HepG2 (cell line): ENCODE measurements at regions not wholly inside any gene's neighbourhood (a gene's known extent, or its start where the extent isn't known, plus 50 kb on each side); places are given as distances from the start of the nearest gene placed in this dataset.

ENCODE experiments used
- ATAC-seq: fragments of 200-7000 bp; cut with Tn5 transposase; 3 replicates; pipeline ENCODE4 v1.9.1; 2020; ENCODE audit warnings: mild to moderate bottlenecking, moderate library complexity
- BruUV-seq: library from RNA; stranded (reverse); fragments of 400-500 nt; replicated peaks from 2 replicates; lab custom pipeline; 2021; lab: Mats Ljungman, UMichigan
- CTCF ChIA-PET: fragments of 300-600 bp; formaldehyde crosslinking; extraction: SDS; loops from one replicate; lab custom pipeline; 2021; ENCODE audit warnings: low total read pairs, inconsistent platforms, low intra/inter-chr PET ratio; lab: Yijun Ruan, JAX
- POLR2A ChIA-PET: fragments of 350-600 bp; sonication (Branson Sonifier 250); formaldehyde crosslinking; loops from one replicate; lab custom pipeline; 2020; ENCODE audit warnings: antibody characterized with exemption, inconsistent platforms; lab: Yijun Ruan, JAX
- DNase-seq: peaks from one replicate; pipeline ENCODE4 v3.0.0-alpha.2; 2015; ENCODE audit warnings: low spot score
- FAIRE-seq: peaks from 3 replicates; lab custom pipeline; 2011; peaks lifted over from hg19 to GRCh38; lab: Jason Lieb, UNC
- H2AFZ ChIP-seq: one replicate; pipeline ENCODE4 v1.6.1; 2011; ENCODE audit warnings: low read length, inconsistent platforms
- H3K27ac ChIP-seq: fragments of 300-600 bp; 3 replicates; pipeline ENCODE4 v1.8.0; 2011; ENCODE audit warnings: mixed run types, mild to moderate bottlenecking, mixed read lengths, low read length, inconsistent platforms; ENCODE audit not compliant: insufficient read depth; ENCODE audit errors: extremely low read length
- H3K27me3 ChIP-seq, 2 experiments: fragments of 200-600 bp in 1 of 2; 2 replicates in 1 of 2; 3 replicates in 1 of 2; pipeline versions ENCODE4 v1.6.0 to v1.8.0; 2011; ENCODE audit warnings: low read length in 2 of 2, mild to moderate bottlenecking in 2 of 2, moderate library complexity in 2 of 2, inconsistent platforms in 1 of 2; ENCODE audit not compliant: insufficient read depth in 2 of 2, control insufficient read depth in 1 of 2
- H3K36me3 ChIP-seq, 2 experiments: fragments of 200-600 bp in 1 of 2; replicated peaks in 1 of 2; 2 replicates in 1 of 2; 3 replicates in 1 of 2; pipeline versions ENCODE4 v1.5.1 to v1.8.0; 2011; ENCODE audit warnings: low read length in 2 of 2, inconsistent platforms in 1 of 2; ENCODE audit not compliant: insufficient read depth in 2 of 2, control insufficient read depth in 1 of 2
- H3K4me1 ChIP-seq: 2 replicates; pipeline ENCODE4 v1.5.1; 2012; ENCODE audit warnings: low read length, inconsistent platforms; ENCODE audit not compliant: insufficient read depth
- H3K4me2 ChIP-seq: 2 replicates; pipeline ENCODE4 v1.6.0; 2011; ENCODE audit warnings: low read depth, low read length, inconsistent platforms
- H3K4me3 ChIP-seq, 3 experiments: fragments of 200-600 bp in 1 of 3; sonication (generic), shearing (Covaris generic) in 1 of 3; replicated peaks in 1 of 3; 2 replicates each; pipeline ENCODE4 v1.5.1; 2011 to 2016; ENCODE audit warnings: low read length in 3 of 3, inconsistent platforms in 2 of 3, low read depth in 2 of 3, mild to moderate bottlenecking in 2 of 3, control low read depth in 1 of 3, mixed read lengths in 1 of 3; ENCODE audit not compliant: insufficient read depth in 1 of 3
- H3K79me2 ChIP-seq: one replicate; pipeline ENCODE4 v1.6.1; 2011; ENCODE audit warnings: low read length, inconsistent platforms; ENCODE audit not compliant: insufficient read depth
- H3K9ac ChIP-seq: 2 replicates; pipeline ENCODE4 v1.6.0; 2011; ENCODE audit warnings: mild to moderate bottlenecking, low read depth, low read length, inconsistent platforms; ENCODE audit not compliant: insufficient read depth
- H3K9me3 ChIP-seq: 2 replicates; pipeline ENCODE4 v1.5.1; 2012; ENCODE audit warnings: mild to moderate bottlenecking, low read length
- H4K20me1 ChIP-seq: 2 replicates; pipeline ENCODE4 v1.6.0; 2011; ENCODE audit warnings: inconsistent platforms, mild to moderate bottlenecking, low read length, moderate library complexity; ENCODE audit not compliant: insufficient read depth
- ELF3 ChIP-seq: IDR thresholded peaks from 2 replicates; pipeline ENCODE4 v1.6.1; 2016; ENCODE audit warnings: missing genetic modification reagents, missing compliant biosample characterization
- HCFC1 ChIP-seq: fragments of 150-350 bp; IDR thresholded peaks from 2 replicates; pipeline ENCODE4 v1.6.1; 2014; ENCODE audit warnings: low read depth, low read length
- MEIS1 ChIP-seq: sonication (generic); formaldehyde crosslinking; IDR thresholded peaks from 2 replicates; pipeline ENCODE4 v1.9.0; 2021; ENCODE audit warnings: mild to moderate bottlenecking, missing genetic modification reagents, moderate library complexity, borderline replicate concordance
- NR2F2 ChIP-seq: IDR thresholded peaks from 2 replicates; pipeline ENCODE4 v1.6.1; 2012; ENCODE audit warnings: low read depth, inconsistent platforms, borderline replicate concordance
- SALL1 ChIP-seq: sonication (generic); formaldehyde crosslinking; IDR thresholded peaks from 2 replicates; pipeline ENCODE4 v1.8.0; 2022; ENCODE audit warnings: mild to moderate bottlenecking, missing genetic modification reagents
- SP1 ChIP-seq, 2 experiments: fragments of 450-650 bp in 1 of 2; sonication (generic) in 1 of 2; formaldehyde crosslinking in 1 of 2; IDR thresholded peaks; 2 replicates each; pipeline versions ENCODE4 v1.4.0 to v1.6.1; 2016 to 2020; ENCODE audit warnings: missing genetic modification reagents in 1 of 2
- SP2 ChIP-seq: sonication (generic); formaldehyde crosslinking; IDR thresholded peaks from 2 replicates; pipeline ENCODE4 v1.5.1; 2020; ENCODE audit warnings: mild to moderate bottlenecking, missing genetic modification reagents
- SUZ12 ChIP-seq: fragments of 150-350 bp; IDR thresholded peaks from 2 replicates; pipeline ENCODE4 v1.6.1; 2014; ENCODE audit warnings: low read depth, low read length
- TP53 ChIP-seq: sonication (generic); formaldehyde crosslinking; conservative IDR thresholded peaks from 2 replicates; pipeline ENCODE4 v1.4.0; 2020; ENCODE audit warnings: missing genetic modification reagents
- ZBTB20 ChIP-seq: sonication (generic); formaldehyde crosslinking; IDR thresholded peaks from 2 replicates; pipeline ENCODE4 v1.8.1; 2023; ENCODE audit warnings: missing genetic modification reagents, low read depth, mild to moderate bottlenecking, borderline replicate concordance
- ZNF225 ChIP-seq: sonication (generic); formaldehyde crosslinking; IDR thresholded peaks from 2 replicates; pipeline ENCODE4 v1.4.0; 2020; ENCODE audit warnings: mild to moderate bottlenecking, missing genetic modification reagents
- ZNF253 ChIP-seq: sonication (generic); formaldehyde crosslinking; IDR thresholded peaks from 2 replicates; pipeline ENCODE4 v1.8.0; 2022; ENCODE audit warnings: mild to moderate bottlenecking, missing genetic modification reagents, borderline replicate concordance
- ZNF337 ChIP-seq: sonication (generic); formaldehyde crosslinking; IDR thresholded peaks from 2 replicates; pipeline ENCODE4 v1.5.1; 2020; ENCODE audit warnings: missing genetic modification reagents, low read depth, mild to moderate bottlenecking, borderline replicate concordance
- ZNF547 ChIP-seq: sonication (generic); formaldehyde crosslinking; IDR thresholded peaks from 2 replicates; pipeline ENCODE4 v1.5.1; 2020; ENCODE audit warnings: mild to moderate bottlenecking, missing genetic modification reagents
- ZNF564 ChIP-seq: sonication (generic); formaldehyde crosslinking; IDR thresholded peaks from 2 replicates; pipeline ENCODE4 v1.8.1; 2023; ENCODE audit warnings: mild to moderate bottlenecking, missing genetic modification reagents
- ZNF605 ChIP-seq: sonication (generic); formaldehyde crosslinking; IDR thresholded peaks from 2 replicates; pipeline ENCODE4 v1.8.0; 2022; ENCODE audit warnings: mild to moderate bottlenecking, missing genetic modification reagents
- WGBS: methylation state at CpG from one replicate; pipeline ENCODE4 v1.1.6; 2017; ENCODE audit warnings: low lambda C conversion rate; 5-methylcytosine and 5-hydroxymethylcytosine counted together
- in situ Hi-C: cut with HindIII; loops from 2 replicates; pipeline ENCODE4 v1.10.0; 2017; ENCODE audit warnings: low pct_unique_long_range_greater_than_20kb; ENCODE audit not compliant: extremely low pct_ligation_motif_present
- intact Hi-C: fragments of 100-400 bp; cut with micrococcal nuclease; formaldehyde crosslinking; loops from one replicate; pipeline ENCODE4 v1.10.0; 2022; ENCODE audit not compliant: unreplicated experiment

- FAIRE-seq (no peak), ATAC-seq (no peak), DNase-seq (no peak)
- in situ Hi-C loops: no loop called here
- Histone ChIP-seq H3K79me2 (no peaks in the 10 kb centered on the region), H3K4me1 (no peaks in the 10 kb centered on the region), H3K9me3 (no peaks in the 10 kb centered on the region), H3K9ac (no peak overlapping the region), H3K4me3 (no peak overlapping the region), H3K4me2 (no peak overlapping the region), H3K27ac (no peak overlapping the region), H3K27me3 (no peaks in the 10 kb centered on the region), H4K20me1 (no peaks in the 10 kb centered on the region), H2AFZ (no peak overlapping the region), H3K36me3 (no peaks in the 10 kb centered on the region)
- no TSS peak for BruUV-seq
- WGBS: 0% methylated on average over 2 of the region's 2 CpGs
- intact Hi-C loops: no loop called here
- POLR2A ChIA-PET: no interaction called here
- TF ChIP-seq SP1 (IDR thresholded peaks at IDR 0.05): no peak
- TF ChIP-seq SP1 (CRISPR knock-in tag; IDR thresholded peaks at IDR 0.05): no peak
- TF ChIP-seq ZBTB20: no peak
- TF ChIP-seq ZNF547 (CRISPR knock-in tag): no peak
- TF ChIP-seq ZNF337: no peak
- CTCF ChIA-PET: no interaction called here
These were observed 299.7 kb upstream of the ANO3 start for GRCh38 chr11:26032241-26032640.

- CTCF ChIA-PET: no interaction called here
- intact Hi-C loops: no loop called here
- whole genome bisulfite sequencing: 34% methylated on average over 5 of the region's 6 CpGs
- H3K4me3 ChIP-seq: no peak overlapping the region
- no peaks in the 10 kb centered on the region for H3K9me3 ChIP-seq
- DNase-seq: no peak
- no peaks in the 10 kb centered on the region for H4K20me1 ChIP-seq
- TF ChIP-seq SUZ12 (no peak), ELF3 (no peak), ZNF564 (CRISPR knock-in tag) (no peak), SP2 (CRISPR knock-in tag) (no peak), NR2F2 (no peak), HCFC1 (no peak), ZNF605 (CRISPR knock-in tag) (no peak), ZNF253 (CRISPR knock-in tag) (no peak), MEIS1 (no peak), ZNF225 (CRISPR knock-in tag) (no peak), SALL1 (CRISPR knock-in tag) (no peak), TP53 (no peak)
- TF ChIP-seq, all 625 proteins: peak for 0
- H2AFZ ChIP-seq: no peak overlapping the region
- no peak overlapping the region for H3K27ac ChIP-seq
- POLR2A ChIA-PET: no interaction called here
- no peaks in the 10 kb centered on the region for H3K79me2 ChIP-seq
- no peaks in the 10 kb centered on the region for H3K27me3 ChIP-seq
- in situ Hi-C loops: no loop called here
- H3K9ac ChIP-seq: no peak overlapping the region
- no TSS peak for BruUV-seq
- FAIRE-seq: no peak
- no peaks in the 10 kb centered on the region for H3K36me3 ChIP-seq
- no peaks in the 10 kb centered on the region for H3K4me1 ChIP-seq
- ATAC-seq: no peak
- H3K4me2 ChIP-seq: no peak overlapping the region
These were observed 296.2 kb upstream of the ANO3 start for GRCh38 chr11:26035696-26036095.
